NCI-H2196 (cell line): ENCODE measurements at regions not wholly inside any gene's neighbourhood (a gene's known extent, or its start where the extent isn't known, plus 50 kb on each side); places are given as distances from the start of the nearest gene placed in this dataset.
"Not testable (repeated sequence)": the region's sequence is repeated elsewhere in the genome, so short reads cannot be mapped to it uniquely, and the experiment has no call there.

Experiments
- DNase-seq: peaks from one replicate; lab custom pipeline; 2025; ENCODE audit not compliant: unreplicated experiment; lab: John Stamatoyannopoulos, UW

GRCh38 chr5:32842813-32843530 is 131.9 kb downstream of the NPR3 start:
- DNase-seq, result no peak

- DNase-seq, result no peak
Measured at GRCh38 chr5:32843531-32843895, 132.4 kb downstream of the NPR3 start.

GRCh38 chr5:32845171-32845570 is 134.1 kb downstream of the NPR3 start:
- no peak for DNase-seq

- DNase-seq, result no peak
Measured at GRCh38 chr5:32848120-32848519, 137.0 kb downstream of the NPR3 start.

GRCh38 chr5:32848681-32849080 is 137.6 kb downstream of the NPR3 start:
- no peak for DNase-seq

GRCh38 chr5:32850817-32851496 is 139.8 kb downstream of the NPR3 start:
- DNase-seq, result no peak

- DNase-seq, result no peak
Measured at GRCh38 chr5:32851559-32852173, 140.5 kb downstream of the NPR3 start.

- no peak for DNase-seq
Measured at GRCh38 chr5:32852535-32852934, 141.4 kb downstream of the NPR3 start.

GRCh38 chr5:32852976-32853375 is 141.9 kb downstream of the NPR3 start:
- no peak for DNase-seq

- no peak for DNase-seq
Measured at GRCh38 chr5:32854473-32854872, 143.4 kb downstream of the NPR3 start.

- no peak for DNase-seq
Measured at GRCh38 chr5:32859211-32859641, 148.1 kb downstream of the NPR3 start.

- DNase-seq, result no peak
Measured at GRCh38 chr5:32865475-32865874, 154.4 kb downstream of the NPR3 start.

- DNase-seq, result no peak
Measured at GRCh38 chr5:32866138-32866537, 155.0 kb downstream of the NPR3 start.

GRCh38 chr5:32869216-32869615 is 158.1 kb downstream of the NPR3 start:
- DNase-seq, result no peak

- DNase-seq, result no peak
Measured at GRCh38 chr5:32876791-32877190, 165.7 kb downstream of the NPR3 start.

- DNase-seq, result not testable (repeated sequence)
Measured at GRCh38 chr5:32879364-32879763, 168.2 kb downstream of the NPR3 start.

- DNase-seq, result no peak
Measured at GRCh38 chr5:32880796-32881195, 169.7 kb downstream of the NPR3 start.

- DNase-seq, result no peak
Measured at GRCh38 chr5:32887390-32887789, 176.3 kb downstream of the NPR3 start.

- DNase-seq, result no peak
Measured at GRCh38 chr5:32889078-32889477, 178.0 kb downstream of the NPR3 start.

GRCh38 chr5:32903613-32904012 is 192.5 kb downstream of the NPR3 start:
- DNase-seq, result no peak

GRCh38 chr5:32908641-32909040 is 197.5 kb downstream of the NPR3 start:
- DNase-seq, result no peak

- DNase-seq, result no peak
Measured at GRCh38 chr5:32909207-32909606, 198.1 kb downstream of the NPR3 start.
